ENCODE measurements at regions not wholly inside any gene's neighbourhood (a gene's known extent, or its start where the extent isn't known, plus 50 kb on each side); places are given as distances from the start of the nearest gene placed in this dataset.
"Not testable (repeated sequence)": the region's sequence is repeated elsewhere in the genome, so short reads cannot be mapped to it uniquely, and the experiment has no call there.

DNA sequence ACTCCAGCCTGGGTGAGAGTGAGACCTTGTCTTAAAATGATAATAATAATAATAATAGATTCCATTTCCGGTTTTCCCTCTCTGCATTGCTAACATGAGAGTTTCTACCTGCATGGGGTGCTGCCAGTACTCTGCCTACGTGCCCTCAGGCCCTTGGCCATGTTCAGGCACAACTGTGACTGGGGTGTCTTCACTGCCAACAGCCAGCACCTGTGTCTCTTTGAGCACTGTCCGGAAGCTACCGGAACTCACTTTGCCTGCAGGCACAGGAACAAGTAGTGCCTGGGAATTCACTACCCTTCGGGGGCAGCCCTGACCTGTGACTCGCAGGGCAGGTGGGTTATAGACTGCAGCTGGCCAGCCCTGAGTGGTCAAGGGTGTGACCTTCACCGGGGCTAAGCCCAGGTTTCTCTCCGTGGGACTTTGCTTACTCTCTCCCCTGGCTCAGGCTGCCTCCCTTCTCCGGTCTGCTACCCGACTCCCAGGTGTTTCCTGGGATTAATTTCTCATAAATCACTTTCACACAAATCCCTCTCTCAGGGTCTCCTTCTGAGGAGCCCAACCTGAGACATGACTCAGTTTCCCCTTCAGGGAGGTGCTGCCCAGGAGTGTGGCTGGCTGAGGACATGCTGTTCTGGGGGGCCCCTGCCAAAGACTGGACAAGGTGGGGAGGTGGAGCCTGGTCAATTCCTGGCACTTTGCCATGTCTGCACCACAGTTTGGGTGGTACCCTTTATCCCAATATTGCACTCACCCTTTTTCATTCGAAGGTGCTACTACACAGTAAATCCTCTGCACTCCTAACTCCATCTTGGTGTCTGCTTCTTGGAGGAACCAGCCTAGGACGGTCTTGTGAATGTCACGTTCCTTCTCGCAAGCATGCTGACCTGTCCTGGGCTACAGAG, 79.5 kb upstream of the RALGAPA2 start:
- H3K27ac ChIP-seq = no peak overlapping the region
- no peaks in the 10 kb centered on the region for H3K27me3 ChIP-seq
- no peaks in the 10 kb centered on the region for H3K36me3 ChIP-seq
- TF ChIP-seq POLR2A (IDR thresholded peaks at IDR 0.05) = no peak
- TF ChIP-seq, protein P1, sequence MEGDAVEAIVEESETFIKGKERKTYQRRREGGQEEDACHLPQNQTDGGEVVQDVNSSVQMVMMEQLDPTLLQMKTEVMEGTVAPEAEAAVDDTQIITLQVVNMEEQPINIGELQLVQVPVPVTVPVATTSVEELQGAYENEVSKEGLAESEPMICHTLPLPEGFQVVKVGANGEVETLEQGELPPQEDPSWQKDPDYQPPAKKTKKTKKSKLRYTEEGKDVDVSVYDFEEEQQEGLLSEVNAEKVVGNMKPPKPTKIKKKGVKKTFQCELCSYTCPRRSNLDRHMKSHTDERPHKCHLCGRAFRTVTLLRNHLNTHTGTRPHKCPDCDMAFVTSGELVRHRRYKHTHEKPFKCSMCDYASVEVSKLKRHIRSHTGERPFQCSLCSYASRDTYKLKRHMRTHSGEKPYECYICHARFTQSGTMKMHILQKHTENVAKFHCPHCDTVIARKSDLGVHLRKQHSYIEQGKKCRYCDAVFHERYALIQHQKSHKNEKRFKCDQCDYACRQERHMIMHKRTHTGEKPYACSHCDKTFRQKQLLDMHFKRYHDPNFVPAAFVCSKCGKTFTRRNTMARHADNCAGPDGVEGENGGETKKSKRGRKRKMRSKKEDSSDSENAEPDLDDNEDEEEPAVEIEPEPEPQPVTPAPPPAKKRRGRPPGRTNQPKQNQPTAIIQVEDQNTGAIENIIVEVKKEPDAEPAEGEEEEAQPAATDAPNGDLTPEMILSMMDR (IDR thresholded peaks at IDR 0.05) = no peak
- H3K4me3 ChIP-seq = no peak overlapping the region
- H3K9me3 ChIP-seq = no peaks in the 10 kb centered on the region
- no peak for DNase-seq
- intact Hi-C loops (cut with DNase I; ENCODE audit: low total_unique reads) = no loop called here
- H3K4me1 ChIP-seq = no peaks in the 10 kb centered on the region

DNA sequence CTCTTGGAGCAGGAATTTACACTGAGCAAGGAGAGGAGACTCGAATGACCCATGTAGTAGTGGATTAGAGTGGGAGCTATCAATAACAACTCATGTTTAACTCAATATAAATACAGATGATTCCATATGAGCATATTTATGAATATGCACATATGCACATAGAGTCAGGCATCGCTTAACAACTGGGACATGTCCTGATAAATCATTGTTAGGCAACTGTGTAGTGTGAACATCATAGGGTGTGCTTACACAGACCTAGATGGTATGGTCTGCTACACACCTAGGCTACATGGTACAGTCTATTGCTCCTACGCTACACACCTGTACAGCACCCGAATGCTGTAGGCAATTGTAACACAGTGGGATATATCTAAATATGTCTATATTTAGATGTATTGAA, 75.9 kb upstream of the RALGAPA2 start:
- Histone ChIP-seq H3K36me3 (no peaks in the 10 kb centered on the region), H3K27me3 (no peaks in the 10 kb centered on the region), H3K9me3 (no peaks in the 10 kb centered on the region), H3K4me3 (no peak overlapping the region), H3K27ac (no peak overlapping the region), H3K4me1 (no peaks in the 10 kb centered on the region)
- intact Hi-C loops (cut with DNase I; ENCODE audit: low total_unique reads) = no loop called here
- DNase-seq = no peak
- TF ChIP-seq, protein P1 (IDR thresholded peaks at IDR 0.05) = no peak
- TF ChIP-seq POLR2A (IDR thresholded peaks at IDR 0.05) = no peak

DNA sequence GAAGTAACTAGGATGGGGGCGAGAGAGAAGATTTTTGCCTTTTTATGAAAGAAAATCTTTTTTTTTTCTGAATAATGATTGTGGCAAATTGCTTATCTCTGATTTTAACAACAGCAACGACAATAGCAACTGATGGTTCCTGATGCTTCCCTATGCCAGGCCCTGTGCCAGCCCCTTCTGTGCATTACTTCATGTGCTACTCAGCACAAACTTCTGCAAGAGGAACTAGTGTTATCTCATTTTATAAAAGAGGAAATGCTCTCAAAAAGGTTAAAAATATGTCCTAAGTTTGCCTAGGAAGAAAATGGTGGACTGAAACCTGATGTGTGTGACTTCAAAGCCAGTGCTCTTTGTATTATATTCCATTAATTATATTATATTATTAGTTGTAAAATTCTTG, 74.0 kb upstream of the RALGAPA2 start:
- TF ChIP-seq, protein P1 (IDR thresholded peaks at IDR 0.05) = no peak
- no peak for TF ChIP-seq POLR2A (IDR thresholded peaks at IDR 0.05)
- H3K27ac ChIP-seq = no peak overlapping the region
- no peaks in the 10 kb centered on the region for H3K27me3 ChIP-seq
- H3K36me3 ChIP-seq = no peaks in the 10 kb centered on the region
- H3K4me1 ChIP-seq = no peaks in the 10 kb centered on the region
- no peak for DNase-seq
- intact Hi-C loops (cut with DNase I; ENCODE audit: low total_unique reads) = no loop called here
- H3K9me3 ChIP-seq = no peaks in the 10 kb centered on the region
- H3K4me3 ChIP-seq = no peak overlapping the region

DNA sequence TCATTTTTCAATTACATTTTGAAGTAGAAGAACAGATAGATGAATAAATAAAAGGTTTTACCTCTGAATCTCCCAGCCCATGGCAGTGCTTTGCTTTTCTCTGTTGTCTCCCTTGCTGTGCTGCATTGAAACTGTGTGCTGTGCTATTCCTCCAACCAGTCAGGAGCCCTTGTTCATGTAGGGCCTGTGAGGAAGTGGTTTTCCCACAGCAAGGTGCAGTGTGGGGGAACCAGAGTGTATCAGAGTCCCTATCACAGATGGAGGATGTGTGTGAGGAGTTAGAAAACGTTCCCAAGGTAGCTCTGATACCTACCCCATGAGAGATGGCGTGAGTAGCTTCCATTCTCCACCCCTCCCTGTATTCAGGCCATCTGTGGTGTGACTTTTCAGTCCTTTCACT, 72.8 kb upstream of the RALGAPA2 start:
- TF ChIP-seq, protein P1 (IDR thresholded peaks at IDR 0.05) = no peak
- no peak for TF ChIP-seq POLR2A (IDR thresholded peaks at IDR 0.05)
- Histone ChIP-seq H3K4me1 (no peaks in the 10 kb centered on the region), H3K4me3 (no peak overlapping the region), H3K36me3 (no peaks in the 10 kb centered on the region), H3K9me3 (no peaks in the 10 kb centered on the region), H3K27ac (no peak overlapping the region), H3K27me3 (no peaks in the 10 kb centered on the region)
- intact Hi-C loops (cut with DNase I; ENCODE audit: low total_unique reads) = no loop called here
- no peak for DNase-seq

DNA sequence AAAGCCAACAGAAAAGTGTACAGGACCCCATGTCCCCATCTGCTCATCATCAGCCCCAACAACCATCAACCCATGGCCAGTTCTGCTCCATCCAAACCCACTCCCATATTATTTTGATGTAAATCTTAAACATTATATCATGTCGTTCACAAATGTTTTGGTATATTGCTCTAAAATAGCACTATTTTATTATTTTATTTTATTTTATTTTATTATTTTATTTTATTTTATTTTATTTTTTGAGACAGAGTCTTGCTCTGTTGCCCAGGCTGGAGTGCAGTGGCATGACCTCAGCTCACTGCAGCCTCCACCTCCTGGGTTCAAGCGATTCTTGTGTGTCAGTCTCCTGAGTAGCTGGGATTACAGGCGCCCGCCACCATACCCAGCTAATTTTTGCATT, 72.0 kb upstream of the RALGAPA2 start:
- DNase-seq; H3K4me1 ChIP-seq; intact Hi-C loops (cut with DNase I; ENCODE audit: low total_unique reads); H3K9me3 ChIP-seq; H3K27ac ChIP-seq; H3K4me3 ChIP-seq; H3K36me3 ChIP-seq; H3K27me3 ChIP-seq: not testable (repeated sequence)
